Tibial nerve (tissue), 4 donors: ENCODE measurements at regions not wholly inside any gene's neighbourhood (a gene's known extent, or its start where the extent isn't known, plus 50 kb on each side); places are given as distances from the start of the nearest gene placed in this dataset.

Source experiments
- DNase-seq, 2 donors: peaks; one replicate each; pipeline ENCODE4 v3.0.0-alpha.2; 2019; ENCODE audit warnings: low spot score in 2 of 2
- H3K27ac ChIP-seq, 4 donors: fragments of 200-600 bp; sonication (generic) in 3 of 4; one replicate each; pipeline ENCODE4 v1.5.1; 2017 to 2019; ENCODE audit warnings: mild to moderate bottlenecking in 1 of 4
- H3K27me3 ChIP-seq, 2 donors: fragments of 200-600 bp; sonication (generic) in 1 of 2; one replicate each; pipeline versions ENCODE4 v1.5.1 to v1.6.0; 2017 to 2019
- H3K36me3 ChIP-seq, 3 donors: fragments of 200-600 bp; sonication (generic); one replicate each; pipeline ENCODE4 v1.5.1; 2018 to 2019
- H3K4me1 ChIP-seq, 4 donors: fragments of 200-600 bp; sonication (generic) in 3 of 4; one replicate each; pipeline ENCODE4 v1.5.1; 2017 to 2019
- H3K4me3 ChIP-seq, 4 donors: fragments of 200-600 bp; sonication (generic) in 3 of 4; one replicate each; pipeline ENCODE4 v1.5.1; 2017 to 2019; ENCODE audit warnings: mild to moderate bottlenecking in 1 of 4, moderate library complexity in 1 of 4
- H3K9me3 ChIP-seq, 4 donors: fragments of 200-600 bp; sonication (generic) in 3 of 4; one replicate each; pipeline ENCODE4 v1.5.1; 2017 to 2019
- CTCF ChIP-seq, 5 experiments: fragments of 200-600 bp in 3 of 5; fragments of 450-650 bp in 2 of 5; sonication (generic) in 3 of 5; IDR thresholded peaks; one replicate each; pipeline ENCODE4 v1.5.1; 2016 to 2019; ENCODE audit warnings: antibody characterized with exemption in 5 of 5, mild to moderate bottlenecking in 3 of 5, moderate library complexity in 2 of 5
- EP300 ChIP-seq, 2 donors: sonication (generic); formaldehyde crosslinking; IDR thresholded peaks; one replicate each; pipeline ENCODE4 v1.6.1; 2017; ENCODE audit warnings: antibody characterized with exemption in 2 of 2, mild to moderate bottlenecking in 1 of 2
- POLR2A ChIP-seq, 2 donors: fragments of 450-650 bp; IDR thresholded peaks; one replicate each; pipeline ENCODE4 v1.6.1; 2017; ENCODE audit warnings: antibody characterized with exemption in 2 of 2, mild to moderate bottlenecking in 2 of 2, moderate library complexity in 2 of 2
- WGBS, 2 donors: methylation state at CpG; one replicate each; pipeline ENCODE4 v1.1.5; 2018; 5-methylcytosine and 5-hydroxymethylcytosine counted together

- H3K27me3 ChIP-seq: no peaks in the 10 kb centered on the region
- 54 to 67% methylated on average over 3 of the region's 3 CpGs for WGBS, 2 donors
- H3K9me3 ChIP-seq: no peaks in the 10 kb centered on the region
- H3K27ac ChIP-seq: no peak overlapping the region
- DNase-seq: no peak
- no peaks in the 10 kb centered on the region for H3K4me1 ChIP-seq
- no peak overlapping the region for H3K4me3 ChIP-seq
- TF ChIP-seq POLR2A (IDR thresholded peaks at IDR 0.05) (no peak), EP300 (IDR thresholded peaks at IDR 0.05) (no peak), CTCF (IDR thresholded peaks at IDR 0.05) (no peak)
- H3K36me3 ChIP-seq: no peaks in the 10 kb centered on the region
These were observed 90.6 kb upstream of the TNR start for GRCh38 chr1:175833951-175834350.

GRCh38 chr1:175833502-175833901 lies 90.1 kb upstream of the TNR start:
- WGBS, 2 donors: 15 to 32% methylated on average over 2 of the region's 2 CpGs
- no peak for TF ChIP-seq POLR2A (IDR thresholded peaks at IDR 0.05)
- no peak for TF ChIP-seq EP300 (IDR thresholded peaks at IDR 0.05)
- TF ChIP-seq CTCF (IDR thresholded peaks at IDR 0.05): no peak
- DNase-seq: no peak
- no peaks in the 10 kb centered on the region for H3K36me3 ChIP-seq
- H3K27me3 ChIP-seq: no peaks in the 10 kb centered on the region
- H3K27ac ChIP-seq: no peak overlapping the region
- H3K9me3 ChIP-seq: no peaks in the 10 kb centered on the region
- H3K4me3 ChIP-seq: no peak overlapping the region
- H3K4me1 ChIP-seq: no peaks in the 10 kb centered on the region

GRCh38 chr1:175830500-175830899 lies 87.1 kb upstream of the TNR start:
- no peak for TF ChIP-seq EP300 (IDR thresholded peaks at IDR 0.05)
- no peak for TF ChIP-seq POLR2A (IDR thresholded peaks at IDR 0.05)
- TF ChIP-seq CTCF (IDR thresholded peaks at IDR 0.05): no peak
- DNase-seq: no peak
- no peaks in the 10 kb centered on the region for H3K4me1 ChIP-seq
- no peaks in the 10 kb centered on the region for H3K36me3 ChIP-seq
- H3K27ac ChIP-seq: no peak overlapping the region
- no peak overlapping the region for H3K4me3 ChIP-seq
- peaks cover 0 to 5% (median 0%) of the 10 kb centered on the region in 4 donors for H3K9me3 ChIP-seq
- H3K27me3 ChIP-seq: no peaks in the 10 kb centered on the region

- Histone ChIP-seq H3K9me3 (peaks cover 0 to 5% (median 0%) of the 10 kb centered on the region in 4 donors), H3K36me3 (no peaks in the 10 kb centered on the region), H3K27me3 (no peaks in the 10 kb centered on the region), H3K27ac (no peak overlapping the region), H3K4me3 (no peak overlapping the region), H3K4me1 (no peaks in the 10 kb centered on the region)
- 96 to 100% methylated on average over 1 of the region's 1 CpG for WGBS, 2 donors
- TF ChIP-seq CTCF (IDR thresholded peaks at IDR 0.05) (no peak), POLR2A (IDR thresholded peaks at IDR 0.05) (no peak), EP300 (IDR thresholded peaks at IDR 0.05) (no peak)
- DNase-seq: no peak
These were observed 86.5 kb upstream of the TNR start for GRCh38 chr1:175829845-175830244.

GRCh38 chr1:175826705-175827104 lies 83.3 kb upstream of the TNR start:
- no peak overlapping the region for H3K4me3 ChIP-seq
- no peaks in the 10 kb centered on the region for H3K36me3 ChIP-seq
- H3K27ac ChIP-seq: no peak overlapping the region
- no peak for DNase-seq
- H3K4me1 ChIP-seq: no peaks in the 10 kb centered on the region
- WGBS, 2 donors: 85 to 86% methylated on average over 2 of the region's 2 CpGs
- H3K9me3 ChIP-seq: peaks cover 0 to 5% (median 0%) of the 10 kb centered on the region in 4 donors
- no peak for TF ChIP-seq CTCF (IDR thresholded peaks at IDR 0.05)
- TF ChIP-seq POLR2A (IDR thresholded peaks at IDR 0.05): no peak
- no peak for TF ChIP-seq EP300 (IDR thresholded peaks at IDR 0.05)
- no peaks in the 10 kb centered on the region for H3K27me3 ChIP-seq
